Activated T-helper 17 cell treated with anti-CD3 and anti-CD28 coated beads, Interleukin-2, amount 50 U/mL, for 72 hours (primary cell): ENCODE measurements at regions not wholly inside any gene's neighbourhood (a gene's known extent, or its start where the extent isn't known, plus 50 kb on each side); places are given as distances from the start of the nearest gene placed in this dataset.

Experiments used
- ATAC-seq: fragments of 150-1000 bp; cut with Tn5 transposase; replicated peaks from 2 replicates; pipeline ENCODE4 v1.10.0; 2021; ENCODE audit warnings: mild to moderate bottlenecking, moderate library complexity
- H3K27ac Mint-ChIP-seq: one replicate; pipeline ENCODE4 v1.8.0; 2022; ENCODE audit warnings: mixed read lengths
- H3K27me3 Mint-ChIP-seq: one replicate; pipeline ENCODE4 v1.8.0; 2022; ENCODE audit warnings: mixed read lengths
- H3K36me3 Mint-ChIP-seq: one replicate; pipeline ENCODE4 v1.8.0; 2022; ENCODE audit warnings: low read depth, mild to moderate bottlenecking, mixed read lengths
- H3K4me1 Mint-ChIP-seq: one replicate; pipeline ENCODE4 v1.8.0; 2022; ENCODE audit warnings: mixed read lengths
- H3K4me3 Mint-ChIP-seq: one replicate; pipeline ENCODE4 v1.8.0; 2022; ENCODE audit warnings: mild to moderate bottlenecking, mixed read lengths
- H3K9me3 Mint-ChIP-seq: one replicate; pipeline ENCODE4 v1.8.0; 2022; ENCODE audit warnings: mixed read lengths

DNA sequence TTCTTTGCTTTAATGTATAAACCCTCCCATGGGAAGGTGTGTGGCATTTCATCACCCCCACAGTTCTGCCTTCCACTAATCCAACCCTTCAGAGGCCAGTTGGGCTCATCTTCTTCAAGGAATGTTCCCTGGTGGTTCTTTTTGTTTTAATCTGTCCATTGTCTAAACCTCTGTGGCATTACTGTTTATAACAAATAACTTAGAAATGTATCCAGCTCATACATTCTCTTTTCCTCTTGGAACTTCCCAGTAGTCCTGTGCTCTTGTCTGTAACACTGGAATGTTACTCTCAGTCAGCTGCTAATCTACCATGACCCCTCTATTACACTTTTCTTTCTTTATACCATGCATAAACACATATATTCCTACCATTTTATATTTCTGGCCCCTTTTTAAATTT lies 213.5 kb upstream of the TARS1 start:
- no peak for ATAC-seq
- Mint-ChIP-seq H3K9me3 (peaks cover 6% of the 10 kb centered on the region), H3K36me3 (no peaks in the 10 kb centered on the region), H3K27me3 (no peaks in the 10 kb centered on the region), H3K4me1 (no peaks in the 10 kb centered on the region), H3K27ac (no peak overlapping the region), H3K4me3 (no peak overlapping the region)

DNA sequence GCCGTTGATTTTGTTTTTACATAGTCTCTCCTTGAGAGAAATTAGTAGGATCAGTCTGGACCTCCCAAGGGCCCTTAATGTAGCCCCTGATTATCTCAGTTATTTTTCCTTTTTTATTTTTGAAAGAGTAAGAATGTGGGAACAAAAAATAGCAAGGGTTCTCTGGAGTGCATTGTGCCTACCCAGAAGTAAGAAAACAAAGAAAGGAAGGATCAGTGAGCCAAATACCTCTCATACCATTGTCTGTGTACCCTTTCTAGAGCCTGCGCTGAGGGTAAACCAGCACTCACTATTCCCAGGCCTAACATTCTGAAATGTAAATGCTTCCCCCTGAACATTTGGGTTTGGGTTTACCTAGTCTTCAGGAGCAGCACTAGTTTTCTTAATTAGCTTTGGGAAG lies 213.0 kb upstream of the TARS1 start:
- Mint-ChIP-seq H3K9me3 (peaks cover 4% of the 10 kb centered on the region), H3K36me3 (no peaks in the 10 kb centered on the region), H3K27me3 (no peaks in the 10 kb centered on the region), H3K4me3 (no peak overlapping the region), H3K4me1 (no peaks in the 10 kb centered on the region), H3K27ac (no peak overlapping the region)
- ATAC-seq = no peak

DNA sequence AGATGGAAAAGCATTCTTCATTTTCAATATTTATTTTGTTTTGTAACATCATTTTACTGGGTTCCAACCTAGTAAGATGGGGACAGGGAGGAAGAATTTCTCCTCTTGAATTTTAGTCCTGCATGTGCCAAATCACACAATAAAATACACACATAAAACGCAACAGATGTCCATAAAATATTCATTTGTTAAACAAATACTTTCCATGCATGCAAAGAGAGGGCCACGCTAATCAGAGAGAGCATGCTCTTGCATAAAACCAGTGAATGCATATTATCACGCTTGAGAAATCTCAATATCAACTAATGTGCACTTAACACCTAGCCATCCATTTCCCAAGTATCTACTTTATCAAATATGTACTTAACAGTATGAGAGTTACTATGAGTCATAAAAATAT lies 212.6 kb upstream of the TARS1 start:
- H3K4me3 Mint-ChIP-seq = no peak overlapping the region
- ATAC-seq = no peak
- no peaks in the 10 kb centered on the region for H3K4me1 Mint-ChIP-seq
- H3K36me3 Mint-ChIP-seq = no peaks in the 10 kb centered on the region
- H3K27ac Mint-ChIP-seq = no peak overlapping the region
- peaks cover 4% of the 10 kb centered on the region for H3K9me3 Mint-ChIP-seq
- H3K27me3 Mint-ChIP-seq = no peaks in the 10 kb centered on the region

DNA sequence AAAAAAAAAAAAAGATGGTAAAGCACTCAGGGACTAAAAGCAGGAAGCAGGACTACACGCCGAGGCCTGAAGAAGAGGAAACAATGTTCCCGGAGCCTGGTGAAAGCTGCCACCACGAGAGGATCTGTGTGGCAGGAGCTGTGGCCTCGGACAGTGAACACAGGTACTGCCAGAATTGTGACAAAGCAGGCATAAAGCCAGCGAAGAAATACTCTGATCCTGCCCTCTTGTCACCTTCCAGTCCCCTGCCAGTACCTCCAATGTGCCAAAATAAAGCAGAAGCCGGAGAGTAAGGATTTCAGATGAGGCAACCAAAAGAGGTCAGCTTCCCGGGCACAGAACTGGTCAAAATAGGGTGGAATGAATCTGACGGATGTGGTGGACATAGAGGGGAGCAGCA lies 211.5 kb upstream of the TARS1 start:
- no peak overlapping the region for H3K27ac Mint-ChIP-seq
- no peak overlapping the region for H3K4me3 Mint-ChIP-seq
- no peaks in the 10 kb centered on the region for H3K4me1 Mint-ChIP-seq
- no peaks in the 10 kb centered on the region for H3K27me3 Mint-ChIP-seq
- H3K36me3 Mint-ChIP-seq = no peaks in the 10 kb centered on the region
- H3K9me3 Mint-ChIP-seq = peaks cover 4% of the 10 kb centered on the region
- ATAC-seq = no peak

DNA sequence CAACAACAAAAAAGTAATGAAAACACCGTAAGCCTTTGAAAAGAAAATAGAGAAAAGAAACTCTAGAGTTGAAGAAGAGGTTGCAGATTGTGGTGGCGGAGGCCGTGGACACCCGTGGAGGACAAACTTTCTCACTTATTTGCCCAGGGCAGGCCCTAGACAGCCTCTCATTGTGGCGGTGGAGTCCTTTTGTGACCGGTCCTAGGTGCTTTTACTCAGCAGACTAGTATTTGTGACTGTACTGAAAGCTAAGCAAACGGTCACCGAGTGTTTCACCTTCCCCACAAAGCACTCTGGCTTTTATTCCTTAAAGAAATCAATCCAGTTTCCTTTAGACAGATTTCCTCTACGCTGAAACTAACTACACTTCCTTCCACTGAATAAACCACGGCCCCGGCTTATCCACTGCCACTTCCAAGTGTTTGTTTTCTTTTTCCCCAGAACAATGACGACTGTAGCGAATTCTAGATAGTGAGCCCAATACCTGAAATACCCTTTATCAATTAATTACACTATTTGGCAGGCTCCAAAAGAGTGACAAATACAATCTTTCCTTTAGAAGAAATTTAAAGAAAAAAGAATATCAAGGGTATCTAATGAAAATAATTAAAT lies 210.2 kb upstream of the TARS1 start:
- H3K4me3 Mint-ChIP-seq = no peak overlapping the region
- no peak overlapping the region for H3K27ac Mint-ChIP-seq
- no peak for ATAC-seq
- no peaks in the 10 kb centered on the region for H3K4me1 Mint-ChIP-seq
- no peaks in the 10 kb centered on the region for H3K36me3 Mint-ChIP-seq
- peaks cover 4% of the 10 kb centered on the region for H3K9me3 Mint-ChIP-seq
- H3K27me3 Mint-ChIP-seq = no peaks in the 10 kb centered on the region

DNA sequence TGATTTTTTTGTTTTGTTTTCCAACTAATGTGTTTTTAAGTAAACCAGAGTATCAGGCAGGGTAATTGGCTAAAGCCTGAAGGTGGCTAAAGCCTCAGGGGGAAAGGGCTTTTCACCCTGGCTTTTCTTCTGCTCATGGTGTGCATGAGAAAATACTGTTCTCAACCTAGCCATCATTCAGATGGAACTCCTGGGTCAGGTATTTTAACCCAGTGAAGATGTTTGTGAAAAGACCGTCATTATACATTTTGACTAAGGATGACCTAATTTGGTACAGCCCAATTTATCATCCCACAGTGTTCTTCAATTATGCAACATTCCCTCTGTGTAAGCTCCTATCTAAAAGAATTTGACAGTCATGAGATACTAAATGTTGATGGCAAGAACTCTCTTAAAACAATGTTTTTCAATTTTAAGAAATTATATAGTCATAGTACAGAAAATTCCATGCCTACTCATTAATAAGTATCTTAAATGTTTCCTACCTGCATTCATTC lies 209.5 kb upstream of the TARS1 start:
- H3K36me3 Mint-ChIP-seq = no peaks in the 10 kb centered on the region
- H3K4me1 Mint-ChIP-seq = no peaks in the 10 kb centered on the region
- peaks cover 4% of the 10 kb centered on the region for H3K9me3 Mint-ChIP-seq
- no peak overlapping the region for H3K4me3 Mint-ChIP-seq
- no peak for ATAC-seq
- H3K27me3 Mint-ChIP-seq = no peaks in the 10 kb centered on the region
- H3K27ac Mint-ChIP-seq = no peak overlapping the region

DNA sequence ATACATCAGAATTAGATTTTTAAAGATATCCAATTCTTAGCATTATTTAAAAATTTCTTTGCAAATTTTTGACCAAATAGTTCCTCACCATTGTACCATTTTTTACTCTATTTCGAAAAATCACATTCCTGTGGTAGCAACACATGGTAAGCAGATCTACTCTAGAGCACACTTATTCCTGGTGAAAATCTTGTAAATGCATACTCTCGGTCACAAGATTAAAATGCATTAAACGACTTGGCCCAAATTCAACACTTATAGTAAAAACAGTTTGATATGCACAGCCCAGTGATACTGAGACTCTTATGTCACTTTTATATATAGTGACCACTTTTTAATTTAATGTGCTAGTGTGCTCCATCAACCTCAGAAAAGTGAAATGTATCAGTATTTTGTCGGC lies 208.8 kb upstream of the TARS1 start:
- no peak for ATAC-seq
- no peak overlapping the region for H3K27ac Mint-ChIP-seq
- H3K36me3 Mint-ChIP-seq = no peaks in the 10 kb centered on the region
- peaks cover 4% of the 10 kb centered on the region for H3K9me3 Mint-ChIP-seq
- no peaks in the 10 kb centered on the region for H3K27me3 Mint-ChIP-seq
- H3K4me1 Mint-ChIP-seq = no peaks in the 10 kb centered on the region
- no peak overlapping the region for H3K4me3 Mint-ChIP-seq

DNA sequence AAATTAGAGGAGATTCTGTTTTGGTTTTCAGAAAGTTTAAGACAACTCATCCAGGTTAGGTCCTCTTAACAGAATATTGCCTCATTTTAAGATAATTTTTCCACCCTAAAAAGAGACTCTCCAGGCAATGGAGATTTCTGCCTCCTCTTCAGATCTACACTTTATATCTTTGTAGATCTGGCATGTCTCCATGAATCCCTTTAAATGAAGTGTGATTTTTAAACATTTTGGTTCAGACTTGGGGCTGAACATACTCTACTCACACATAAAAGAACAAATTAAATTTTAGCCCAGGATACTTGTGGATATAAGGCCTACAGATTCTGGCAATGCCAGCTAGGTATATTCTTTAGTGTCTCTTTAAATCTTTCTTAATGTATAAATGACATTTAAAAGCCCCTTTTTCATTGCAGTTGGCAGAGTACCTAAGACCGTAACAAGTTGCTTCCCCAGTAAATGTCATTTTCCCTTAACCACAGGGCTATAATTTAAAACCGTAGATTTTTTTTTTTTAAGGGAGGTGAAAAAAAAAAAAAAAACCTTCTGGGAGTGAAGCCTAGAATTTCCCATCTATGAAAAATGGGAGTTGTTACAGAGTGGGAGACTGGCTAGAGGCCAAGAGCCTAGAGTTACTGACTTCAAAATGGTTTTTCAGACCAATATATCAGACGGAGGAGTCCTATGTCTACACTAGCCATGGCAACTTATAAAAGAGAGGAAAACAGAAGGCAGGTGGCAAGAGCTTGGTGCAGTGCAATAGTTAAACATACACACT lies 207.8 kb upstream of the TARS1 start:
- Mint-ChIP-seq H3K27ac (no peak overlapping the region), H3K4me3 (no peak overlapping the region), H3K27me3 (no peaks in the 10 kb centered on the region), H3K4me1 (no peaks in the 10 kb centered on the region), H3K9me3 (no peaks in the 10 kb centered on the region), H3K36me3 (no peaks in the 10 kb centered on the region)
- ATAC-seq = no peak

DNA sequence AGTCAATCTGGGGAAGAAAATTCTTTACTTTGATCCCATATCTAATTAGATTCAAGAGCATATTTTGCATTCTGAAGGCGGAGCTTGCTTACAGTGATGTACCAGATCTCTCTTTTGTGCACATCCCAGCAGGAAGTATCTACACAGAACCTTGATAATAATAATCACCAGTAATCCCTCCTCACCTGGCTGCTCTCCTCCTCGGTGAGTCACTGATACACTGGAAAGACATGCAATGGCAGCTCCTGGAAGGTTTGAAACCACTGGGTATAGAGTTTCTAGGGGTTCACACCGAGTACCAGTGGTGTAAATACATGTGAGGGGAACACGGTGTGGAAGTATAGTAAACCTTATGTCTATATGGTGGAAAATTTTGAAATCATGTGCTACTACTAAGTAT lies 205.5 kb upstream of the TARS1 start:
- ATAC-seq = no peak
- no peak overlapping the region for H3K27ac Mint-ChIP-seq

DNA sequence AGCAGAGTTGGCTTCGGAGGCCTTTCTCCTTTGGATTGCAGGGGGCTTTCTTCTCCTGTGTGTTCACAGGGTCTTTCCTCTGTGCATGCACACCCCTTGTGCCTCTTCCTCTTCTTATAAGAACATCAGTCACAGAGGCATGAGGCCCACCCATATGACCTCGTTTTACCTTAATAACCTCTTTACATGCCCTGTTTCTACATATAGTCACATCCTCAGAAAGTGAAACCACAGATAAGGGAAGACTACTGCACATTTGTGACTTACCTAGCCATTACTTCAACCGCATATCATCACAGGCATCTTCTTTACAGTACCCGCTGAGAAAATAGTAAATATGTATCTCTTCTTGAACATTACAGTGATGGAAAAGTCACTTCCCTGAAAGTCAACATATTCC lies 204.9 kb upstream of the TARS1 start:
- H3K27ac Mint-ChIP-seq = no peak overlapping the region

More for the DNA sequence above, 205.5 kb upstream of the TARS1 start:
- Mint-ChIP-seq H3K27me3 (no peaks in the 10 kb centered on the region), H3K36me3 (no peaks in the 10 kb centered on the region), H3K9me3 (no peaks in the 10 kb centered on the region), H3K4me1 (no peaks in the 10 kb centered on the region), H3K4me3 (no peak overlapping the region)

DNA sequence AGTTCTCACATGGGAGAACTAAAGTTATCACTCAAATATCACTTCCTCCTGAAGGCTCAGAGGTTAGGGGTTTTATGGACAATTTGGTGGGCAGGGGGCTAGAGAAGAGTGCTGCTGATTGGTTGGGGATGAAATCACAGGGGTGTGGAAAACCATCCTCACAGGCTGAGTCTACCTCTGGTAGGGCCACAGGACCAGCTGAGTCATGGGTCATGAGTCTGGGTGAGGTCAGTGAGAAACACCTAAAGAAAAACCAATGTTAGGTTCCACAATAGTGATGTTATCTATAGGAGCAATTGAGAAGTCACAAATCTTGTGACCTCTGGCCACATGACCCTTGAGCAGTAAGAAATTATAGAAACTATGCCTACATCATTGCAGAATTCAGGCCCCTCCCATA lies 203.3 kb upstream of the TARS1 start:
- no peak overlapping the region for H3K27ac Mint-ChIP-seq
- no peak overlapping the region for H3K4me3 Mint-ChIP-seq
- no peaks in the 10 kb centered on the region for H3K27me3 Mint-ChIP-seq
- peak; percentile 61 for ATAC-seq
- no peaks in the 10 kb centered on the region for H3K9me3 Mint-ChIP-seq
- H3K4me1 Mint-ChIP-seq = no peaks in the 10 kb centered on the region
- no peaks in the 10 kb centered on the region for H3K36me3 Mint-ChIP-seq

More for the DNA sequence above, 204.9 kb upstream of the TARS1 start:
- Mint-ChIP-seq H3K9me3 (no peaks in the 10 kb centered on the region), H3K27me3 (no peaks in the 10 kb centered on the region), H3K36me3 (no peaks in the 10 kb centered on the region), H3K4me1 (no peaks in the 10 kb centered on the region), H3K4me3 (no peak overlapping the region)
- ATAC-seq = peak; percentile 49

DNA sequence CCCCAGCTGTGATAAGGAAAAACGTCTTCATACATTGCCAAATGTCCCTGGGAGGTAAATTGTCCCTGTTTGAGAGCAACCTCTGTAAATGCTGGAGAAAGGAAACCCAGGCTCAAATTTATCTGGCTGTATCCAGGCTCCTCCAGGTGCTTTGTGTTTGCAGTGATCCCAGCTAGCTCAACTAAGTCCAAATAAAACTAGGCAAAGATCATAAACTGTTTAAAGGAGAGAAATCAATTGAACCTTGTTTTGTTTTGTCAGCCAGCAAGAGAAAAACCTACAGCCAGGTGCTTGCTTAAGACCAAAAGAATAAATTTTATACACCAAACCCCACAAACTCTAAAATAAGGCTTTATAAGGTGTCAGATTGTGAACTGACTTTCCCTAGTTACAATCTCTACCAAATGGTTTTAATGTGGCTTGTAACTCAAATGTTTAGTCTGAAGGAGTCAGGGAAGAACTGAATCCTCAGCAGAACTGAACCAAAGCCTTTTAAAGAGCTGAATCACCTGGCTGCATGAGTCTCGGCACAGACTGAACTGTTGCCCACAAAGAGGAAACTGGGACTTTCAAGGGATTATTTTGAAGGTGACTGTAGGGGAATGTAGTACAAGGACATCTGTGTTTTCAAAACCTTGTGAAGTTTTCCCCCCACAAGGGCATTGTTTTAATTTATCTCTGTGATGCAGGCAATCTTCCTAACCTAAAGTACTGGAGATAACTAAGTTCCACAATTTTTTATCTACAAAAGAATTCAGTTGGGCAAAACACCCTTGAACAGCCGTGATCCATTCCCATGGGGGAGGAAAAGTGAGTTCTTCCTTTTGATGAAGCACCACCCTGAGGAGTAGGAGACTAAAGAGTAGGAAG lies 201.7 kb upstream of the TARS1 start:
- no peaks in the 10 kb centered on the region for H3K4me1 Mint-ChIP-seq
- no peaks in the 10 kb centered on the region for H3K9me3 Mint-ChIP-seq
- no peaks in the 10 kb centered on the region for H3K27me3 Mint-ChIP-seq
- no peak overlapping the region for H3K4me3 Mint-ChIP-seq
- peak; percentile 30 for ATAC-seq
- H3K36me3 Mint-ChIP-seq = no peaks in the 10 kb centered on the region
- no peak overlapping the region for H3K27ac Mint-ChIP-seq

DNA sequence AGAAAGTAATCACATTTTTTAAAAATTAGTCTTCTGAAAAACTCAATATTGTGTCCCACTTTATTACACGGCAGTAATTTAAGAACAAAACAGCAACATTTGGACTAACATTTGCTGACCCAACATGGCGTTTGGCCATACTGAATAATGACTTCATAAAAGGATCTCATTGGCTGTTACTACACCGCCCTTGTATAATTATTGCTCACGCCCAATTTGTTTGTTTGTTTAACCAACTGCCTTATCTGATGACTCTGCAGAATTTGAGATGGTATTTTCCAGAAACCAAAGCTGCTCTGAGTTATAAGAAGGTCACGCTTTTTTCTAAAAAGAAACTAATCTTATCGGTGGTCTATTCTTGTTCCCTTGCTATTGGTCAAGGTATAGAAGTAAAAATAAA lies 200.2 kb upstream of the TARS1 start:
- Mint-ChIP-seq H3K27me3 (no peaks in the 10 kb centered on the region), H3K4me1 (no peaks in the 10 kb centered on the region), H3K36me3 (no peaks in the 10 kb centered on the region), H3K27ac (no peak overlapping the region), H3K9me3 (no peaks in the 10 kb centered on the region), H3K4me3 (no peak overlapping the region)
- ATAC-seq = no peak

DNA sequence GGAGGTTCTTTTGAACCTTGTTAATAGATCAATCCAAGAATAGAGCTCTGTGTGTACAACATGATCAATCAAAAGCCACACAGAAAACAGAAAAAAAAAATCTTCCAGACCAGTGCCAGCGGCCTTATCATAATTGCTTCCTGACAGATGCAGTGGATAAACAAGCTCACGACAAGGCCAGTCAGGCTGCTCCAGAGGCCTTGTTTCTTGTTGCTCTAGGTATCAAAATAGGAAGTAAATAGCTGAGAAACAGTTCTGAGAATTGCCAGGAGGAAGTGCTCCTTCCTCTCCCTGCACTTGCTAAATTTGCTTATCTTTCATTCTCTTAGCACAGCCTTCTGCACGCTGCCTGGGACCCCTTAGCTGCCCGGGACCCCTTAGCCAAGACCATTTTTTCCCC lies 199.0 kb upstream of the TARS1 start:
- Mint-ChIP-seq H3K27ac (no peak overlapping the region), H3K4me1 (no peaks in the 10 kb centered on the region), H3K4me3 (no peak overlapping the region), H3K27me3 (no peaks in the 10 kb centered on the region), H3K9me3 (no peaks in the 10 kb centered on the region), H3K36me3 (no peaks in the 10 kb centered on the region)
- ATAC-seq = no peak

DNA sequence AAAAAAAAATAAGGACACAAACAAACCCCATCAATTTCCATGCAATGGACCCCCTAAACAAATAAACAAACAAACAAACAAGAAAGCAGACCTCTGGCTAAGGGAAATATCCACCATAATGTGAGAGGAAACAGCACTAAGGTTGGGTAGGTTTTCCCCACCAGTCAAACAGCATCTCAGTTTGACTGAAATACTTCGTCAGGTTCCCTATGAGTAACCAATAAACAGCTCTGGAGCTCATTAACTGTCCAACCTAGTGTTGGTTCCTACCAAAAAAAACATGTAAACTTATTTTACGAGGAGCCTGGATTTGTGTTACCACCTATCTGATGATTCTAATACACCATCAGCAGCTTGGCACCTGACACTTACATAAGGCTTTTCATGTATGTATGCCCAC lies 198.5 kb upstream of the TARS1 start:
- no peaks in the 10 kb centered on the region for H3K4me1 Mint-ChIP-seq
- H3K27me3 Mint-ChIP-seq = no peaks in the 10 kb centered on the region
- H3K4me3 Mint-ChIP-seq = no peak overlapping the region
- no peaks in the 10 kb centered on the region for H3K36me3 Mint-ChIP-seq
- no peak for ATAC-seq
- no peak overlapping the region for H3K27ac Mint-ChIP-seq
- no peaks in the 10 kb centered on the region for H3K9me3 Mint-ChIP-seq
